ENCODE measurements at regions not wholly inside any gene's neighbourhood (a gene's known extent, or its start where the extent isn't known, plus 50 kb on each side); places are given as distances from the start of the nearest gene placed in this dataset.

DNA sequence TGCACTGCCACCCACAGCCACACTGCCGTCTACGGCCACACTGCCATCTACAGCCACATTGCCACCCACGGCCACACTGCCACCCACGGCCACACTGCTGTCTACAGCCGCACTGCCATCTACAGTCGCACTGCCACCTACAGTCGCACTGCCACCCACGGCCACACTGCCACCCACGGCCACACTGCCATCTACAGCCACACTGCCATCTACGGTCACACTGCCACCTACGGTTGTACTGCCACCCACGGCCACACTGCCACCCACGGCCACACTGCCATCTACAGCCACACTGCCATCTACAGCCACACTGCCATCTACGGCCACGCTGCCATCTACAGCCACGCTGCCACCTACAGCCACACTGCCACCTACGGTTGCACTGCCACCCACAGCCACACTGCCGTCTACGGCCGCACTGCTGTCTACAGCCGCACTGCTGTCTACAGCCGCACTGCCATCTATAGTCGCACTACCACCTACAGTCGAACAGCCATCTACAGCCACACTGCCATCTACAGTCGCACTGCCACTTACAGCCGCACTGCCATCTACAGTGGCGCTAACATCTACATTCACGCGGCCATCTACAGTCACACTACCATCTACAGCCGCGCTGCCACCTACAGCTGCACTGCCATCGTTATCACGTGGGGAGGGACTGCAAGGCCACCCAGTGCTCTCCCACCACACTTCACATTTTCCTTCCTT, 154.6 kb upstream of the AFDN start (continued):
- TF ChIP-seq, protein P1, sequence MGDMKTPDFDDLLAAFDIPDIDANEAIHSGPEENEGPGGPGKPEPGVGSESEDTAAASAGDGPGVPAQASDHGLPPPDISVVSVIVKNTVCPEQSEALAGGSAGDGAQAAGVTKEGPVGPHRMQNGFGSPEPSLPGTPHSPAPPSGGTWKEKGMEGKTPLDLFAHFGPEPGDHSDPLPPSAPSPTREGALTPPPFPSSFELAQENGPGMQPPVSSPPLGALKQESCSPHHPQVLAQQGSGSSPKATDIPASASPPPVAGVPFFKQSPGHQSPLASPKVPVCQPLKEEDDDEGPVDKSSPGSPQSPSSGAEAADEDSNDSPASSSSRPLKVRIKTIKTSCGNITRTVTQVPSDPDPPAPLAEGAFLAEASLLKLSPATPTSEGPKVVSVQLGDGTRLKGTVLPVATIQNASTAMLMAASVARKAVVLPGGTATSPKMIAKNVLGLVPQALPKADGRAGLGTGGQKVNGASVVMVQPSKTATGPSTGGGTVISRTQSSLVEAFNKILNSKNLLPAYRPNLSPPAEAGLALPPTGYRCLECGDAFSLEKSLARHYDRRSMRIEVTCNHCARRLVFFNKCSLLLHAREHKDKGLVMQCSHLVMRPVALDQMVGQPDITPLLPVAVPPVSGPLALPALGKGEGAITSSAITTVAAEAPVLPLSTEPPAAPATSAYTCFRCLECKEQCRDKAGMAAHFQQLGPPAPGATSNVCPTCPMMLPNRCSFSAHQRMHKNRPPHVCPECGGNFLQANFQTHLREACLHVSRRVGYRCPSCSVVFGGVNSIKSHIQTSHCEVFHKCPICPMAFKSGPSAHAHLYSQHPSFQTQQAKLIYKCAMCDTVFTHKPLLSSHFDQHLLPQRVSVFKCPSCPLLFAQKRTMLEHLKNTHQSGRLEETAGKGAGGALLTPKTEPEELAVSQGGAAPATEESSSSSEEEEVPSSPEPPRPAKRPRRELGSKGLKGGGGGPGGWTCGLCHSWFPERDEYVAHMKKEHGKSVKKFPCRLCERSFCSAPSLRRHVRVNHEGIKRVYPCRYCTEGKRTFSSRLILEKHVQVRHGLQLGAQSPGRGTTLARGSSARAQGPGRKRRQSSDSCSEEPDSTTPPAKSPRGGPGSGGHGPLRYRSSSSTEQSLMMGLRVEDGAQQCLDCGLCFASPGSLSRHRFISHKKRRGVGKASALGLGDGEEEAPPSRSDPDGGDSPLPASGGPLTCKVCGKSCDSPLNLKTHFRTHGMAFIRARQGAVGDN (CRISPR knock-in tag; IDR thresholded peaks at IDR 0.05), result peak; percentile 82
- TF ChIP-seq ZNF260 (CRISPR knock-in tag; IDR thresholded peaks at IDR 0.05; ENCODE audit: borderline replicate concordance, low read depth) (0 out of 2 replicates have a peak, but pooled peaks have one; percentile 62), ZNF501 (CRISPR knock-in tag; IDR thresholded peaks at IDR 0.05) (0 out of 2 replicates have a peak, but pooled peaks have one; percentile 9), MEIS1 (CRISPR knock-in tag; IDR thresholded peaks at IDR 0.05; ENCODE audit: borderline replicate concordance) (peak; percentile 44; the same call in 1 of the 2 replicates), LCORL (IDR thresholded peaks at IDR 0.05) (no peak), LCORL (CRISPR knock-in tag; IDR thresholded peaks at IDR 0.05) (0 out of 2 replicates have a peak, but pooled peaks have one; percentile 56), ZNF329 (CRISPR knock-in tag; IDR thresholded peaks at IDR 0.05; ENCODE audit: low read depth) (no peak), TAF1 (CRISPR knock-in tag; IDR thresholded peaks at IDR 0.05) (no peak), NFYC (CRISPR knock-in tag; IDR thresholded peaks at IDR 0.05) (no peak), KDM5A (IDR thresholded peaks at IDR 0.05; ENCODE audit: borderline replicate concordance, low read length) (no peak), BRD4 (CRISPR knock-in tag; IDR thresholded peaks at IDR 0.05) (0 out of 2 replicates have a peak, but pooled peaks have one; percentile 44), MTA3 (CRISPR knock-in tag; IDR thresholded peaks at IDR 0.05) (no peak), ZSCAN25 (CRISPR knock-in tag; IDR thresholded peaks at IDR 0.05) (no peak), ZIK1 (CRISPR knock-in tag; IDR thresholded peaks at IDR 0.05; ENCODE audit: borderline replicate concordance, low read depth) (no peak), MZF1 (CRISPR knock-in tag; IDR thresholded peaks at IDR 0.05; ENCODE audit: borderline replicate concordance) (no peak), ZNF343 (CRISPR knock-in tag; IDR thresholded peaks at IDR 0.05) (0 out of 2 replicates have a peak, but pooled peaks have one; percentile 19)
- TF ChIP-seq, protein P2, sequence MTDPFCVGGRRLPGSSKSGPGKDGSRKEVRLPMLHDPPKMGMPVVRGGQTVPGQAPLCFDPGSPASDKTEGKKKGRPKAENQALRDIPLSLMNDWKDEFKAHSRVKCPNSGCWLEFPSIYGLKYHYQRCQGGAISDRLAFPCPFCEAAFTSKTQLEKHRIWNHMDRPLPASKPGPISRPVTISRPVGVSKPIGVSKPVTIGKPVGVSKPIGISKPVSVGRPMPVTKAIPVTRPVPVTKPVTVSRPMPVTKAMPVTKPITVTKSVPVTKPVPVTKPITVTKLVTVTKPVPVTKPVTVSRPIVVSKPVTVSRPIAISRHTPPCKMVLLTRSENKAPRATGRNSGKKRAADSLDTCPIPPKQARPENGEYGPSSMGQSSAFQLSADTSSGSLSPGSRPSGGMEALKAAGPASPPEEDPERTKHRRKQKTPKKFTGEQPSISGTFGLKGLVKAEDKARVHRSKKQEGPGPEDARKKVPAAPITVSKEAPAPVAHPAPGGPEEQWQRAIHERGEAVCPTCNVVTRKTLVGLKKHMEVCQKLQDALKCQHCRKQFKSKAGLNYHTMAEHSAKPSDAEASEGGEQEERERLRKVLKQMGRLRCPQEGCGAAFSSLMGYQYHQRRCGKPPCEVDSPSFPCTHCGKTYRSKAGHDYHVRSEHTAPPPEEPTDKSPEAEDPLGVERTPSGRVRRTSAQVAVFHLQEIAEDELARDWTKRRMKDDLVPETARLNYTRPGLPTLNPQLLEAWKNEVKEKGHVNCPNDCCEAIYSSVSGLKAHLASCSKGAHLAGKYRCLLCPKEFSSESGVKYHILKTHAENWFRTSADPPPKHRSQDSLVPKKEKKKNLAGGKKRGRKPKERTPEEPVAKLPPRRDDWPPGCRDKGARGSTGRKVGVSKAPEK (CRISPR knock-in tag; IDR thresholded peaks at IDR 0.05; ENCODE audit: borderline replicate concordance), result no peak
- TF ChIP-seq, protein P3, sequence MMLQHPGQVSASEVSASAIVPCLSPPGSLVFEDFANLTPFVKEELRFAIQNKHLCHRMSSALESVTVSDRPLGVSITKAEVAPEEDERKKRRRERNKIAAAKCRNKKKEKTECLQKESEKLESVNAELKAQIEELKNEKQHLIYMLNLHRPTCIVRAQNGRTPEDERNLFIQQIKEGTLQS (CRISPR knock-in tag; IDR thresholded peaks at IDR 0.05), result no peak
- TF ChIP-seq, protein P4, sequence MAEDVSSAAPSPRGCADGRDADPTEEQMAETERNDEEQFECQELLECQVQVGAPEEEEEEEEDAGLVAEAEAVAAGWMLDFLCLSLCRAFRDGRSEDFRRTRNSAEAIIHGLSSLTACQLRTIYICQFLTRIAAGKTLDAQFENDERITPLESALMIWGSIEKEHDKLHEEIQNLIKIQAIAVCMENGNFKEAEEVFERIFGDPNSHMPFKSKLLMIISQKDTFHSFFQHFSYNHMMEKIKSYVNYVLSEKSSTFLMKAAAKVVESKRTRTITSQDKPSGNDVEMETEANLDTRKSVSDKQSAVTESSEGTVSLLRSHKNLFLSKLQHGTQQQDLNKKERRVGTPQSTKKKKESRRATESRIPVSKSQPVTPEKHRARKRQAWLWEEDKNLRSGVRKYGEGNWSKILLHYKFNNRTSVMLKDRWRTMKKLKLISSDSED (CRISPR knock-in tag; IDR thresholded peaks at IDR 0.05), result no peak
- TF ChIP-seq, protein P5, sequence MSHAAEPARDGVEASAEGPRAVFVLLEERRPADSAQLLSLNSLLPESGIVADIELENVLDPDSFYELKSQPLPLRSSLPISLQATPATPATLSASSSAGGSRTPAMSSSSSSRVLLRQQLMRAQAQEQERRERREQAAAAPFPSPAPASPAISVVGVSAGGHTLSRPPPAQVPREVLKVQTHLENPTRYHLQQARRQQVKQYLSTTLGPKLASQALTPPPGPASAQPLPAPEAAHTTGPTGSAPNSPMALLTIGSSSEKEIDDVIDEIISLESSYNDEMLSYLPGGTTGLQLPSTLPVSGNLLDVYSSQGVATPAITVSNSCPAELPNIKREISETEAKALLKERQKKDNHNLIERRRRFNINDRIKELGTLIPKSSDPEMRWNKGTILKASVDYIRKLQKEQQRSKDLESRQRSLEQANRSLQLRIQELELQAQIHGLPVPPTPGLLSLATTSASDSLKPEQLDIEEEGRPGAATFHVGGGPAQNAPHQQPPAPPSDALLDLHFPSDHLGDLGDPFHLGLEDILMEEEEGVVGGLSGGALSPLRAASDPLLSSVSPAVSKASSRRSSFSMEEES (CRISPR knock-in tag; IDR thresholded peaks at IDR 0.05), result no peak
